ENCODE measurements at regions not wholly inside any gene's neighbourhood (a gene's known extent, or its start where the extent isn't known, plus 50 kb on each side); places are given as distances from the start of the nearest gene placed in this dataset.

DNA sequence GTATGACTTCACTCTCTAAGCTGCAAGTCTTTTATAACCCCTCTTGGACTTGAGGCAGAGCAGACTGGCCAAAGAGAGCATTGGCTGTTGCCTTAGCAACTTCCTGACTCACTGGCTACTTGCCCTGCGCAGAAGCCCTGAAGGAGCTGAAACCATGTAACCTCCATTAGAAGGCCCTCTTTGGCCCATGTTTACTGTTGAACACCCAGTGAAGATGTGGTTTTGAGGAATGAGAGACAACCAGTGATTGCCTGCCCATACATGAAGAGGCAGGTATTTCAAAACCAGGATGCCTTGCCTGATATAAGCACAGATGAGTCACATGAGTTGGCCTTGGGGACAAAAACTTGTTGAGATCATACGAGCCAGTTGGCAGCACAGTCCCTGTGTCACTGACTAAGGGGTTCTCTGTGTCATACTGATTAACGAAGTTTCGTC lies 182.5 kb downstream of the EDN1 start:
- DNase-seq (ENCODE audit: low read depth) = peak; percentile 47
- TF ChIP-seq CTCF (IDR thresholded peaks at IDR 0.05; ENCODE audit: insufficient read depth, low read depth, low read length) = no peak
- H3K4me3 ChIP-seq (ENCODE audit: low read depth, low read length) = no peak overlapping the region

DNA sequence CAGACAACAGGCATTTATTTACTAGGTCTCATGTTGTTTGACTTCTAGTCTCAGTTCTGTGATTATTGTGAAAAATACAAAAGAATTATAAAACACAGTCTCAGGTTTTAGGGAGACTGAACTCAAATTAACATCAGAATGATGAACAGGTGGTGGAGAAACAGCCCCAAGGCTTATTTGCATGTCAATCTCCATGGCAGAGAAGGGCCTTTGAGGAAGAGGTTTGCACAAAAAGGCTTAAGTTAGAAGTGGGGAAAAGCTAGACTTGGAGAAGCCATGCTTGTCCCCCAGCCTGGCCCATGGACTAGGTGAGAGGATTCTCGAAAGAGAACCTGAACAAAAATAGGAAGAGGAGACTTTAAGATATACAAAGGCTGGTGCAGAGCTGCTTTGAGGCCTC lies 183.3 kb downstream of the EDN1 start:
- no peak overlapping the region for H3K4me3 ChIP-seq (ENCODE audit: low read depth, low read length)
- no peak for DNase-seq (ENCODE audit: low read depth)
- TF ChIP-seq CTCF (IDR thresholded peaks at IDR 0.05; ENCODE audit: insufficient read depth, low read depth, low read length) = no peak

DNA sequence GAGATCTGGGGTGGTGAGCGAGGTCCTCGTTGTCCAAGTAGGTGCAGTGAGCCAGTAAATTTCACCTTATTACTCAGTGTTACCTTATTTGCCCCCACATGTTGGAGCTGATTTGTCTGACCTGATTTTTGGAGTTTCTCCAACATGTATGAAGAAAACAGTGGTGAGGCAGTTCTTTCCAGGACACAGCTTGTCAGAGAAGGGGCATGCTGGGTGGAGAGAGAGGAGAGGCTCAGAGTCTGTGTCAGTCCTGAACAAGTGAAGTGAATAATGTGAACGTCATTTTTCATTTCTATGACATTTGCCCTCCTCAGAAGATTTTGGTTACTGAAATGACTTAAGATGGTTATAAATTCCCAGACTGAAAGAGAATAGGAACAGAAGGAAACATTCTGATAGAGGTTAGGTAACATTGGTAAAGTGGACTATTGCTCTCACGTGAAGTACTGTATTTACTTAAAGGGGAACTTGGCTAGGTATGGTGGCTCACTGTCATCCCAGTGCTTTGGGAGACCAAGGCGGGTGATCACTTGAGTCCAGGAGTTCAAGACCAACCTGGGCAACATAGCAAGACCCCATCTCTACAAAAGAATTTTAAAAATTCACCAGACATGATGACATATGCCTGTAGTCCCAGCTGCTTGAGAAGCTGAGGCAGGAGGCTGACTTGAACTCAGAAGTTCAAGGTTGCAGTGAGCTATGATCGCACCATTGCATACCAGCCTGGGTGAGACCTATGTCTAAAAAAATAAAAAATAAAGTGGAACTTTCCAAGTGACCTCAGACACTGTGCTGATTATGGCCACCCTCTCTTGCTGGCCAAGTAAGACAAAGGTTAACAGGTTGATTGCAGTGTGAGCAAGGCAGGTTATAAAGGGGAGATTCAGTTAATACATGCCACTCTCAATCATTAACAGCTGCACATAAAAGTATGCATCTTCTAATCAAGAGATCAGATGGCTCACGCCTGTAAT lies 184.3 kb downstream of the EDN1 start:
- no peak for TF ChIP-seq CTCF (IDR thresholded peaks at IDR 0.05; ENCODE audit: insufficient read depth, low read depth, low read length)
- no peak for DNase-seq (ENCODE audit: low read depth)
- no peak overlapping the region for H3K4me3 ChIP-seq (ENCODE audit: low read depth, low read length)

GRCh38 chr6:12476484-12476883 lies 186.3 kb downstream of the EDN1 start:
- no peak for DNase-seq (ENCODE audit: low read depth)
- H3K4me3 ChIP-seq (ENCODE audit: low read depth, low read length) = no peak overlapping the region

GRCh38 chr6:12477616-12478015 lies 187.5 kb downstream of the EDN1 start:
- DNase-seq (ENCODE audit: low read depth) = peak; percentile 8
- no peak for TF ChIP-seq CTCF (IDR thresholded peaks at IDR 0.05; ENCODE audit: insufficient read depth, low read depth, low read length)
- H3K4me3 ChIP-seq (ENCODE audit: low read depth, low read length) = no peak overlapping the region

More at GRCh38 chr6:12476484-12476883, 186.3 kb downstream of the EDN1 start:
- TF ChIP-seq CTCF (IDR thresholded peaks at IDR 0.05; ENCODE audit: insufficient read depth, low read depth, low read length) = no peak

- no peak overlapping the region for H3K4me3 ChIP-seq (ENCODE audit: low read depth, low read length)
- TF ChIP-seq CTCF (IDR thresholded peaks at IDR 0.05; ENCODE audit: insufficient read depth, low read depth, low read length) = no peak
- no peak for DNase-seq (ENCODE audit: low read depth)
Measured at GRCh38 chr6:12478921-12479320, 188.8 kb downstream of the EDN1 start.
